Common myeloid progenitor, CD34-positive (primary cell): ENCODE measurements at regions not wholly inside any gene's neighbourhood (a gene's known extent, or its start where the extent isn't known, plus 50 kb on each side); places are given as distances from the start of the nearest gene placed in this dataset.

Source experiments
- CTCF ChIA-PET: fragments of 350-600 bp; sonication (Branson Sonifier 250); formaldehyde crosslinking; loops from one replicate; lab custom pipeline; 2021; ENCODE audit warnings: antibody characterized with exemption; lab: Charles Lee
- POLR2A ChIA-PET: fragments of 350-600 bp; sonication (Branson Sonifier 250); formaldehyde crosslinking; loops from one replicate; lab custom pipeline; 2021; ENCODE audit warnings: antibody characterized with exemption; lab: Charles Lee
- DNase-seq, 3 donors: peaks; one replicate each; pipeline versions ENCODE4 v3.0.0 to v3.0.0-alpha.2; 2013
- H3K27ac ChIP-seq, 2 experiments: 1 replicate in 1 of 2; 2 replicates in 1 of 2; pipeline ENCODE4 v1.7.0; 2013; ENCODE audit warnings: inconsistent platforms in 2 of 2, low read length in 2 of 2, mild to moderate bottlenecking in 2 of 2, low read depth in 1 of 2, moderate library complexity in 1 of 2; ENCODE audit not compliant: severe bottlenecking in 2 of 2, insufficient read depth in 1 of 2, poor library complexity in 1 of 2
- H3K27me3 ChIP-seq, 5 experiments: replicated peaks in 2 of 5; 1 replicate in 3 of 5; 2 replicates in 2 of 5; pipeline versions ENCODE4 v1.6.1 to v1.7.0; 2013; ENCODE audit warnings: low read length in 4 of 5, mild to moderate bottlenecking in 2 of 5, moderate library complexity in 2 of 5, inconsistent platforms in 1 of 5; ENCODE audit not compliant: insufficient read depth in 5 of 5, control insufficient read depth in 4 of 5
- H3K36me3 ChIP-seq, 4 experiments: 1 replicate in 2 of 4; 2 replicates in 2 of 4; pipeline versions ENCODE4 v1.6.1 to v1.7.0; 2013; ENCODE audit warnings: low read length in 3 of 4, control low read depth in 1 of 4, mild to moderate bottlenecking in 1 of 4; ENCODE audit not compliant: control insufficient read depth in 4 of 4, insufficient read depth in 4 of 4
- H3K4me1 ChIP-seq, 4 experiments: 1 replicate in 3 of 4; 2 replicates in 1 of 4; pipeline versions ENCODE4 v1.6.1 to v1.7.1; 2013; ENCODE audit warnings: low read length in 3 of 4, mild to moderate bottlenecking in 3 of 4, control low read depth in 1 of 4, inconsistent platforms in 1 of 4, moderate library complexity in 1 of 4; ENCODE audit not compliant: control insufficient read depth in 4 of 4, insufficient read depth in 4 of 4; ENCODE audit errors: control extremely low read depth in 1 of 4
- H3K4me3 ChIP-seq, 7 experiments: 1 replicate in 4 of 7; 2 replicates in 3 of 7; pipeline versions ENCODE4 v1.5.1 to v1.7.0; 2013; ENCODE audit warnings: mild to moderate bottlenecking in 7 of 7, low read length in 6 of 7, moderate library complexity in 6 of 7, inconsistent platforms in 2 of 7, low read depth in 2 of 7, control low read depth in 1 of 7; ENCODE audit not compliant: insufficient read depth in 4 of 7, control insufficient read depth in 1 of 7; ENCODE audit errors: extremely low read depth in 1 of 7
- H3K9me3 ChIP-seq, 5 experiments: 1 replicate in 4 of 5; 2 replicates in 1 of 5; pipeline versions ENCODE4 v1.6.1 to v1.7.1; 2013; ENCODE audit warnings: low read length in 4 of 5, mild to moderate bottlenecking in 2 of 5, inconsistent platforms in 1 of 5, low read depth in 1 of 5, moderate library complexity in 1 of 5; ENCODE audit not compliant: control insufficient read depth in 4 of 5, insufficient read depth in 2 of 5; ENCODE audit errors: control extremely low read depth in 1 of 5
- WGBS: methylation state at CpG from one replicate; pipeline ENCODE4 v1.1.5; 2013; ENCODE audit not compliant: insufficient coverage; 5-methylcytosine and 5-hydroxymethylcytosine counted together

GRCh38 chr17:74008196-74008595, 195.3 kb upstream of the RPL38 start:
- Histone ChIP-seq H3K4me1 (peaks cover 0 to 24% (median 14%) of the 10 kb centered on the region in 4 experiments), H3K4me3 (no peak overlapping the region), H3K27ac (no peak overlapping the region), H3K36me3 (no peaks in the 10 kb centered on the region), H3K9me3 (no peaks in the 10 kb centered on the region), H3K27me3 (peaks cover 0 to 10% (median 0%) of the 10 kb centered on the region in 5 experiments)
- ChIA-PET CTCF (interaction anchor here (1.1 to 1.8 kb wide), 5 partner anchors 9 to 18 kb away, joined by 3 to 10 read pairs (median 4); no protein-coding TSS in a partner anchor), POLR2A (no interaction called here)
- whole genome bisulfite sequencing, result 21% methylated on average over 7 of the region's 10 CpGs
- peak; percentile 42 to 76 (median 74) for DNase-seq

DNA sequence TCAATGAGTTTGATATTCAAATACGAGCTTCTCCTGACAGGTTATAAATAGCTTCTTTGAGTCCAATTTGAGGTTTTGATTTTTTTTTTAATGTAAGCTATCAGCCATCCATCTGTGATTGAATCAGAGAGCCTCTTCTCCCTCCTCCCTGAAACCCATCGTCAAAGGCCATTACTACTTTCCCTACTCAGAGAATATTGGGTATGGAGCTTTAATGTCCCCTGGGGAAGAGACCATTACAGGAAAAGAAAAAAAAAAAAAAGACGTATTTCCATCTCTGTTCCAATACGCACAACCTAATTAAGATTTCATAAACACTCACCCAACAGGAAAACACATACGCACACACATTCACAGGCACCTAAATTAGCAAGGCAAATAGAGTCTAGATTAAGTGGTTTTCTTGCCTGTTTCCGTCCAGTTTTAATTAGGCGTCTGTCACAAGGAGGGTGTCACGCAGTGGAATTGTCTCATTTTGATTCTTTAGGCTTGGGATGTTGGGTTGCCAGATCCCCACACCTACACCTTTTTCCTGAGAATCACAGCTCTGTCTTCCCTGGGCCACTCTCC, 194.3 kb upstream of the RPL38 start:
- H3K27ac ChIP-seq, result no peak overlapping the region
- no peak overlapping the region for H3K4me3 ChIP-seq
- WGBS, result 96% methylated on average over 4 of the region's 8 CpGs
- CTCF ChIA-PET, result interaction anchor here (1.1 to 1.8 kb wide), 5 partner anchors 8 to 14 kb away, joined by 3 to 10 read pairs (median 4); no protein-coding TSS in a partner anchor
- H3K27me3 ChIP-seq, result peaks cover 0 to 10% (median 0%) of the 10 kb centered on the region in 5 experiments
- H3K9me3 ChIP-seq, result no peaks in the 10 kb centered on the region
- DNase-seq, result no peak
- H3K4me1 ChIP-seq, result peaks cover 0 to 34% (median 19%) of the 10 kb centered on the region in 4 experiments
- POLR2A ChIA-PET, result interaction anchor here (0.6 kb wide), 1 partner anchor 360 kb away, joined by 4 read pairs; no protein-coding TSS in a partner anchor
- no peaks in the 10 kb centered on the region for H3K36me3 ChIP-seq

- Histone ChIP-seq H3K4me3 (no peak overlapping the region), H3K36me3 (no peaks in the 10 kb centered on the region), H3K27me3 (peaks cover 0 to 10% (median 2%) of the 10 kb centered on the region in 5 experiments), H3K9me3 (peaks cover 0 to 4% (median 0%) of the 10 kb centered on the region in 5 experiments), H3K27ac (no peak overlapping the region), H3K4me1 (peaks cover 0 to 37% (median 21%) of the 10 kb centered on the region in 4 experiments)
- WGBS, result no CpG with 5 or more reads among the region's 10 CpGs
- no peak for DNase-seq
- CTCF ChIA-PET, result interaction anchor here (0.9 to 1.4 kb wide), 3 partner anchors 8 to 189 kb away, joined by 3 to 6 read pairs (median 3); no protein-coding TSS in a partner anchor
- POLR2A ChIA-PET, result no interaction called here
Measured at GRCh38 chr17:74010903-74011302, 192.6 kb upstream of the RPL38 start.

DNA sequence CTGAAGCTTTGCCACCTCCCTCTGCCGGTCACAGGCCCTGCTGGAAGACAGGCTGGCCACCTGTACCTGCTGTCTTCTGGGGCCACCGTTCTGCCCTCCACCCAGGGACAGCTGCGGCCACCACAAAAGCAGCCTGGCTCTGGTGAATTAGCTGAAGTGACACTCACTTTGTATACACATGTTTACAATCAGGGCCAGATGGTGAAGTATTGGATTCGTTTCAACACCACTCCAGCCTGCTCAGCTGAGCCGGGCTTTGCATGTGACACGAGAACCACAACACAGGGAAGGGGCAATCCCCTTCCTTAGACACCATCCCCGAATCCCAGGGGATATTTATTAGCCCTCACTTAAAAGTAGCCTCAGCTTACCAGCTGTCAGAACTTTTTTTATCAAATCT, 191.5 kb upstream of the RPL38 start:
- WGBS, result 58% methylated on average over 6 of the region's 7 CpGs
- peak in 2 of 3 donors; percentile 54 to 55 for DNase-seq
- H3K4me3 ChIP-seq, result no peak overlapping the region
- peaks cover 0 to 4% (median 0%) of the 10 kb centered on the region in 5 experiments for H3K9me3 ChIP-seq
- POLR2A ChIA-PET, result no interaction called here
- peaks cover 0 to 10% (median 2%) of the 10 kb centered on the region in 5 experiments for H3K27me3 ChIP-seq
- no peak overlapping the region for H3K27ac ChIP-seq
- CTCF ChIA-PET, result interaction anchor here (0.9 to 1.3 kb wide), 4 partner anchors 10 to 188 kb away, joined by 3 to 4 read pairs (median 3); no protein-coding TSS in a partner anchor
- H3K4me1 ChIP-seq, result peaks cover 0 to 37% (median 21%) of the 10 kb centered on the region in 4 experiments
- no peaks in the 10 kb centered on the region for H3K36me3 ChIP-seq

DNA sequence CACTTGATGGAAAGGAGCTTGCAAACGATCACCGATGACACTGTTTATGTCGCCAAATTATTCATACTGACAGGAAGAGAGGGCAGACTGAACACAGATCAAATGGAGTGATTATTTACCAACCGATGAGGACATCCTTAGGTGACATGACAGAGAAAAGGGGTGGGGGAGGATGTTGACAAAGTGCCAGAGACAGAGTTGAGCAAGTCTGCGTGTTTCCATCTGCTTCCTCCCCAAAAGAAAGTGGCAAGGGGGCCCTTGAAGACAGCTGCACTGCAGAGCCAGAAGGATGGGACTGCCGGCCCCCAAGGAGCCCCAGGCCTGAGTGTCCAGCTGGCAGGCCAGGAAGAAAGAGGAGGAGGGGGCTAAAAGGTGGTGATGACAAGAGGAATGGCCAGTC, 191.0 kb upstream of the RPL38 start:
- 19% methylated on average over 6 of the region's 6 CpGs for WGBS
- H3K4me1 ChIP-seq, result peaks cover 0 to 36% (median 21%) of the 10 kb centered on the region in 4 experiments
- peaks cover 0 to 11% (median 2%) of the 10 kb centered on the region in 5 experiments for H3K27me3 ChIP-seq
- ChIA-PET CTCF (interaction anchor here (1.1 to 1.3 kb wide), 2 partner anchors 12 to 26 kb away, joined by 3 to 4 read pairs; no protein-coding TSS in a partner anchor), POLR2A (no interaction called here)
- H3K9me3 ChIP-seq, result peaks cover 0 to 4% (median 0%) of the 10 kb centered on the region in 5 experiments
- peak overlapping the region in 1 of 7 experiments; percentile 17 for H3K4me3 ChIP-seq
- no peak overlapping the region for H3K27ac ChIP-seq
- peak; percentile 54 to 92 (median 90) for DNase-seq
- no peaks in the 10 kb centered on the region for H3K36me3 ChIP-seq

DNA sequence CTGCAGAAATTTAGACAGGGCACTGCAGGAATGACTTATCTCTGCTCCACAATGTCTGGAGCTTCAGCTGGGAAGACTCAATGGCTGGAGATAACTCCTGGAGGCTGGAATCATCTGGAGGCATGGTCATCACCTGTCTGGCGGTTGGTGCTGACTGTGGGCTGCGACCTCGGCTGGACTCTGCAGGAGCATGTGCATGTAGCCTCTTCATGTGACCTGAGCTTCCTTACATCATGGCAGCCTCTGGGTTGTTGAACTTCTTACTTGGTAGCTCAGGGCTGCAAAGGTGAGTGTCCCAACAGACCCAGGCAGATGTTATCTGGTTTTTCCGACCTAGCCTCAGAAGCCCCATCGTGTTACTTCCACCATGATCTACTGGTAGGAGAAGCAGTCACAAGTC, 188.2 kb upstream of the RPL38 start:
- H3K27ac ChIP-seq, result no peak overlapping the region
- CTCF ChIA-PET, result no interaction called here
- POLR2A ChIA-PET, result no interaction called here
- H3K9me3 ChIP-seq, result peaks cover 0 to 4% (median 0%) of the 10 kb centered on the region in 5 experiments
- H3K4me3 ChIP-seq, result no peak overlapping the region
- no peak for DNase-seq
- WGBS, result 97% methylated on average over 3 of the region's 5 CpGs
- peaks cover 0 to 4% (median 2%) of the 10 kb centered on the region in 5 experiments for H3K27me3 ChIP-seq
- H3K4me1 ChIP-seq, result peaks cover 0 to 27% (median 14%) of the 10 kb centered on the region in 4 experiments
- no peaks in the 10 kb centered on the region for H3K36me3 ChIP-seq

- H3K27me3 ChIP-seq, result peaks cover 0 to 4% (median 2%) of the 10 kb centered on the region in 5 experiments
- H3K27ac ChIP-seq, result no peak overlapping the region
- ChIA-PET POLR2A (no interaction called here), CTCF (no interaction called here)
- DNase-seq, result no peak
- H3K36me3 ChIP-seq, result no peaks in the 10 kb centered on the region
- WGBS, result 90% methylated on average over 10 of the region's 12 CpGs
- peaks cover 0 to 27% (median 14%) of the 10 kb centered on the region in 4 experiments for H3K4me1 ChIP-seq
- H3K4me3 ChIP-seq, result no peak overlapping the region
- peaks cover 0 to 4% (median 0%) of the 10 kb centered on the region in 5 experiments for H3K9me3 ChIP-seq
Measured at GRCh38 chr17:74015990-74016389, 187.5 kb upstream of the RPL38 start.
